Neural crest cell (in vitro differentiated cells): ENCODE measurements at regions not wholly inside any gene's neighbourhood (a gene's known extent, or its start where the extent isn't known, plus 50 kb on each side); places are given as distances from the start of the nearest gene placed in this dataset.

ENCODE experiments used
- DNase-seq: peaks from one replicate; pipeline ENCODE4 v3.0.0; 2021; ENCODE audit warnings: low read depth, mixed read lengths, low spot score
- H3K27ac Mint-ChIP-seq: one replicate; pipeline ENCODE4 v1.8.0; 2021; ENCODE audit warnings: mild to moderate bottlenecking, mixed read lengths; ENCODE audit not compliant: unreplicated experiment
- H3K27me3 Mint-ChIP-seq: 2 replicates; pipeline ENCODE4 v1.8.0; 2021; ENCODE audit warnings: low read depth, mild to moderate bottlenecking, mixed read lengths
- H3K36me3 Mint-ChIP-seq: 2 replicates; pipeline ENCODE4 v1.8.0; 2021; ENCODE audit warnings: low read depth, mild to moderate bottlenecking, mixed read lengths
- H3K4me1 Mint-ChIP-seq: 2 replicates; pipeline ENCODE4 v1.8.0; 2021; ENCODE audit warnings: mixed read lengths
- H3K4me3 Mint-ChIP-seq: one replicate; pipeline ENCODE4 v1.8.0; 2021; ENCODE audit warnings: mild to moderate bottlenecking, mixed read lengths
- H3K9me3 Mint-ChIP-seq: 2 replicates; pipeline ENCODE4 v1.8.0; 2021; ENCODE audit warnings: mixed read lengths
- TF ChIP-seq, protein P1 (sequence below): fragments of 200-600 bp; sonication (generic); conservative IDR thresholded peaks from 2 replicates; pipeline ENCODE4 v1.5.0; 2021; ENCODE audit warnings: antibody characterized with exemption, mild to moderate bottlenecking

DNA sequence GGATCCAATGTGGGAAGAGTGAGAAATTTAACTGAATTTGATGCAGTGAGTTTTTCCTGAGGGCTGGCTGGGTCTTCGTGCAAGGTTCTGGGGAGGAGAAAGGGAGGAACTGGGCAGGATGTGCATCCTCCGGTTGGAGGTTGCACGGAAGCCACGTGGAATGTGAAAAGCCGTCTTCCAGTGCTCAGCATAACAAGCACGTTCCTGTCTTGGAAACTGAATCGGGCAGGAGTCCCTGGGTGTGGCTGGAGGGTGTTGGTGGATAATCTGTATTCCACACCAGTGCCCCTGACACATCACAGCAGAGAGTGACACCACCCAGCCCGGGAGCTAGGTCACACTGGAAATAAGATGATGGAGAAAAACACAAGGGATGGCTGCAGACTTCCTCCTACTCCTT, 154.3 kb downstream of the C5orf15 start:
- peaks cover 10% of the 10 kb centered on the region for H3K27me3 Mint-ChIP-seq
- H3K27ac Mint-ChIP-seq, result no peak overlapping the region
- H3K9me3 Mint-ChIP-seq, result no peaks in the 10 kb centered on the region
- no peaks in the 10 kb centered on the region for H3K4me1 Mint-ChIP-seq
- TF ChIP-seq, protein P1, sequence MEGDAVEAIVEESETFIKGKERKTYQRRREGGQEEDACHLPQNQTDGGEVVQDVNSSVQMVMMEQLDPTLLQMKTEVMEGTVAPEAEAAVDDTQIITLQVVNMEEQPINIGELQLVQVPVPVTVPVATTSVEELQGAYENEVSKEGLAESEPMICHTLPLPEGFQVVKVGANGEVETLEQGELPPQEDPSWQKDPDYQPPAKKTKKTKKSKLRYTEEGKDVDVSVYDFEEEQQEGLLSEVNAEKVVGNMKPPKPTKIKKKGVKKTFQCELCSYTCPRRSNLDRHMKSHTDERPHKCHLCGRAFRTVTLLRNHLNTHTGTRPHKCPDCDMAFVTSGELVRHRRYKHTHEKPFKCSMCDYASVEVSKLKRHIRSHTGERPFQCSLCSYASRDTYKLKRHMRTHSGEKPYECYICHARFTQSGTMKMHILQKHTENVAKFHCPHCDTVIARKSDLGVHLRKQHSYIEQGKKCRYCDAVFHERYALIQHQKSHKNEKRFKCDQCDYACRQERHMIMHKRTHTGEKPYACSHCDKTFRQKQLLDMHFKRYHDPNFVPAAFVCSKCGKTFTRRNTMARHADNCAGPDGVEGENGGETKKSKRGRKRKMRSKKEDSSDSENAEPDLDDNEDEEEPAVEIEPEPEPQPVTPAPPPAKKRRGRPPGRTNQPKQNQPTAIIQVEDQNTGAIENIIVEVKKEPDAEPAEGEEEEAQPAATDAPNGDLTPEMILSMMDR, result no peak
- H3K36me3 Mint-ChIP-seq, result no peaks in the 10 kb centered on the region
- DNase-seq, result no peak
- H3K4me3 Mint-ChIP-seq, result no peak overlapping the region

DNA sequence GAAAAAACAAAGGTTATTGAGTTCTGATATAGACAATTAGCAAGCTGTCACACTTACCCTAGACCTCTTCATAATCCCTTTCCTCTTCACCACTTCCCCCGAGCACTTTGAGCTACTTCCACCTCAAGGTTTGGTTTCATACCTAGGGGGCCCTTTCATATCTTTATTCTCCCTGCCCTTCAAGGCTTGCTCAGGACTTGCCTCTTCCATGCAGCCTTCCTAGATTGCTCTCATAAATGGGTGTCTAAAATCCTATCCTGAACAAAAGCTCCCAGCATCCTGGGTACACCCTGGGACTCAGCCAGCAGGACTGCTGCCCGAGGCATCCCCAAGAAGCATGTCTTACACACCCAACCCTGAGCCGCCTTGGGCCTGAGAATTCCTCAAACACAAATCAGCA, 157.3 kb downstream of the C5orf15 start:
- H3K36me3 Mint-ChIP-seq, result no peaks in the 10 kb centered on the region
- no peak overlapping the region for H3K4me3 Mint-ChIP-seq
- peaks cover 12% of the 10 kb centered on the region for H3K4me1 Mint-ChIP-seq
- H3K9me3 Mint-ChIP-seq, result no peaks in the 10 kb centered on the region
- H3K27me3 Mint-ChIP-seq, result peaks cover 7% of the 10 kb centered on the region
- no peak for DNase-seq
- TF ChIP-seq, protein P1, result no peak
- H3K27ac Mint-ChIP-seq, result no peak overlapping the region

DNA sequence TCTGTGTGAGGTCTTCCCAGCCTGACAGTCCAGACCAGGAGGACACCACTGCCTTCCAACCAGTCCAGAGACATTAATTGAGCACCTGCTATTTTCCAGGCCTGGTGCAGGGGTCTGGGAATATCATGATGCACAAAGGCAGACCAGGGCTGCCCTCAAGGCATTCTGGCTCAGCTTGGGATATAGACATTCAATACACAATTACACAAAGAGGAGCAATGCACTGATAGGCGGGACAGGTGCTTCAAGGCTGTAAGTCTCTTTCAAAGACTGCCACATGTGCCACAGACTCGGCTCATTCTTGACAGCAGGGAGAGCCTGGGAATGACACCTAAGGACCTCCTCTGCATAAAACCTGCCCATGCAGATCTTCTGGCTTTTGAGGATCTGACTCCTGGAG, 158.6 kb downstream of the C5orf15 start:
- no peaks in the 10 kb centered on the region for H3K36me3 Mint-ChIP-seq
- TF ChIP-seq, protein P1, result no peak
- H3K27ac Mint-ChIP-seq, result peak overlapping the region; percentile 57
- no peaks in the 10 kb centered on the region for H3K9me3 Mint-ChIP-seq
- no peak for DNase-seq
- H3K4me3 Mint-ChIP-seq, result no peak overlapping the region
- H3K27me3 Mint-ChIP-seq, result peaks cover 7% of the 10 kb centered on the region
- H3K4me1 Mint-ChIP-seq, result peaks cover 12% of the 10 kb centered on the region

DNA sequence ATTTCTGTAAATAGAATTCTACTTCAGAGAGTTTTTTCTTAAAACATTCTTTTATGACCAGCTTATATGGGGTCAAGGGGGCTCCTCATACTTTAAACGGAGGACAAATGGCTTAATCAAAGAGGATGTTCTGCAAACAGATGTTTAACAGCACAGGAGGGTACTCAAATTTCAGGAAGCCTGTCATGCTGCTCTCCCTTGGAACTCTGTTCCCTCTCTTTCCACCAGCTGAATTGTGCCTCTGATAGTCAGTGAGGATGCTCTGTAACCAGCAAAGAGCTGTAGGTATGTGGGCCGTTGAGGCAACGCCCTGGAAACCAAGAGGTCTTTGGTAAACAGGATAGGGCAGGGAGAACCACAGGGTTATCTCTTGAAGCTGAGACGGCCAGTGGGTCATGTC, 161.1 kb downstream of the C5orf15 start:
- no peaks in the 10 kb centered on the region for H3K9me3 Mint-ChIP-seq
- TF ChIP-seq, protein P1, result no peak
- no peak overlapping the region for H3K27ac Mint-ChIP-seq
- H3K4me3 Mint-ChIP-seq, result no peak overlapping the region
- no peak for DNase-seq
- H3K27me3 Mint-ChIP-seq, result no peaks in the 10 kb centered on the region
- no peaks in the 10 kb centered on the region for H3K36me3 Mint-ChIP-seq
- peaks cover 12% of the 10 kb centered on the region for H3K4me1 Mint-ChIP-seq

DNA sequence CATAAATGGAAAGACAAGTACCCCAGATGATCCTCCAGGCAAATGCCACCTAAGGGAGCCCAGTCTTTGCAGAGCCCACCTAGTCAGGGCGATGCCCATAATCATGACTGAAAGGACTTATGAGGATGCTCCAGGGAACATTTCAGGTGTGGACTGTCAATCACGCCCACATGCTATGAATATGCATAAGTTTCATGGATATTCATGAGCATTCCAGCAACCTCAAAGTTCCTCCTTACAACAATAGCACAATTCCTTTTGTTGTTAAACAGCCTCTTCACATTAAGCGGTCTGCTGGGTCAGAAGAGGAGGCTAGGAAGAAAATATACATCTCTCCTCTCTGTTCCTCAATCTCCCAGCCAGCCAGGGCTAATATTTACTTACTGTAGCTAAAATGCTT, 161.6 kb downstream of the C5orf15 start:
- H3K36me3 Mint-ChIP-seq, result no peaks in the 10 kb centered on the region
- H3K27ac Mint-ChIP-seq, result no peak overlapping the region
- no peak overlapping the region for H3K4me3 Mint-ChIP-seq
- DNase-seq, result no peak
- TF ChIP-seq, protein P1, result no peak
- no peaks in the 10 kb centered on the region for H3K27me3 Mint-ChIP-seq
- H3K4me1 Mint-ChIP-seq, result peaks cover 12% of the 10 kb centered on the region
- H3K9me3 Mint-ChIP-seq, result no peaks in the 10 kb centered on the region
